ENCODE measurements at regions not wholly inside any gene's neighbourhood (a gene's known extent, or its start where the extent isn't known, plus 50 kb on each side); places are given as distances from the start of the nearest gene placed in this dataset.

GRCh38 chr7:17523813-17524739 is 225.6 kb downstream of the AHR start:
- DNase-seq = no peak

- no peak for DNase-seq
Measured at GRCh38 chr7:17524746-17525145, 226.3 kb downstream of the AHR start.

- no peak for DNase-seq
Measured at GRCh38 chr7:17526621-17527020, 228.2 kb downstream of the AHR start.

- DNase-seq = no peak
Measured at GRCh38 chr7:17528636-17529035, 230.2 kb downstream of the AHR start.

- DNase-seq = no peak
Measured at GRCh38 chr7:17530244-17530643, 231.8 kb downstream of the AHR start.

GRCh38 chr7:17530741-17531421 is 232.4 kb downstream of the AHR start:
- DNase-seq = no peak

GRCh38 chr7:17532861-17533404 is 234.5 kb downstream of the AHR start:
- DNase-seq = no peak

GRCh38 chr7:17534348-17534747 is 235.9 kb downstream of the AHR start:
- DNase-seq = no peak

- no peak for DNase-seq
Measured at GRCh38 chr7:17535776-17536175, 237.3 kb downstream of the AHR start.

- no peak for DNase-seq
Measured at GRCh38 chr7:17544401-17544800, 245.9 kb downstream of the AHR start.

- DNase-seq = no peak
Measured at GRCh38 chr7:17545348-17545747, 246.9 kb downstream of the AHR start.

GRCh38 chr7:17546189-17546588 is 247.7 kb downstream of the AHR start:
- DNase-seq = no peak

- DNase-seq = no peak
Measured at GRCh38 chr7:17546592-17546991, 248.1 kb downstream of the AHR start.

GRCh38 chr7:17548014-17548653 is 249.7 kb downstream of the AHR start:
- DNase-seq = no peak

- no peak for DNase-seq
Measured at GRCh38 chr7:17549406-17549805, 251.0 kb downstream of the AHR start.

GRCh38 chr7:17552373-17552772 is 253.9 kb downstream of the AHR start:
- DNase-seq = no peak

- no peak for DNase-seq
Measured at GRCh38 chr7:17552952-17553351, 254.5 kb downstream of the AHR start.

- no peak for DNase-seq
Measured at GRCh38 chr7:17554341-17555015, 256.0 kb downstream of the AHR start.

- DNase-seq = no peak
Measured at GRCh38 chr7:17556247-17556956, 257.9 kb downstream of the AHR start.

GRCh38 chr7:17557251-17557671 is 258.8 kb downstream of the AHR start:
- DNase-seq = no peak

- DNase-seq = no peak
Measured at GRCh38 chr7:17558135-17558534, 259.7 kb downstream of the AHR start.

Measured in stimulated activated CD4-positive, alpha-beta T cell treated with anti-CD3 and anti-CD28 coated beads, Interleukin-4, amount 100 ng/mL, for 24 hours (primary cell).